ENCODE measurements at regions not wholly inside any gene's neighbourhood (a gene's known extent, or its start where the extent isn't known, plus 50 kb on each side); places are given as distances from the start of the nearest gene placed in this dataset.
A peak's percentile ranks its signal among the peaks of the same experiment; 100 is the strongest.

GRCh38 chr5:42876375-42876844 is 64.7 kb upstream of the SELENOP start (continued):
- TF ChIP-seq MTA2 (IDR thresholded peaks at IDR 0.05; ENCODE audit: low read depth) (0 out of 2 replicates have a peak, but pooled peaks have one; percentile 15), ATF1 (CRISPR knock-in tag; IDR thresholded peaks at IDR 0.05) (no peak), ATF1 (tag; IDR thresholded peaks at IDR 0.05) (peak; percentile 61), ZNF644 (tag; IDR thresholded peaks at IDR 0.05; ENCODE audit: low read depth) (peak; percentile 12; the same call in 1 of the 2 replicates), BRCA1 (IDR thresholded peaks at IDR 0.05) (no peak), BRCA1 (CRISPR knock-in tag; IDR thresholded peaks at IDR 0.05) (no peak), TBP (optimal IDR thresholded peaks at IDR 0.05; ENCODE audit: low read depth, low read length) (no peak), HNRNPH1 (optimal IDR thresholded peaks at IDR 0.05; ENCODE audit: low read depth, low read length) (no peak), PTTG1 (tag; IDR thresholded peaks at IDR 0.05; ENCODE audit: low read depth) (no peak), SMARCE1 (IDR thresholded peaks at IDR 0.05) (peak; percentile 89), EP400 (IDR thresholded peaks at IDR 0.05) (0 out of 2 replicates have a peak, but pooled peaks have one; percentile 31), DPF2 (IDR thresholded peaks at IDR 0.05) (peak; percentile 94), HMG20A (CRISPR knock-in tag; conservative IDR thresholded peaks at IDR 0.05) (no peak), MTA3 (IDR thresholded peaks at IDR 0.05; ENCODE audit: borderline replicate concordance) (0 out of 2 replicates have a peak, but pooled peaks have one; percentile 33), BRD4 (IDR thresholded peaks at IDR 0.05) (no peak), ZNF639 (CRISPR knock-in tag; conservative IDR thresholded peaks at IDR 0.05 in 1 of 2, IDR thresholded peaks at IDR 0.05 in 1 of 2) (peak in 1 of 2 experiments; percentile 63; a peak in 2 of 4 replicates), BACH1 (tag; IDR thresholded peaks at IDR 0.05) (peak; percentile 42; the same call in 1 of the 2 replicates), CHD2 (IDR thresholded peaks at IDR 0.05; ENCODE audit: low read depth, low read length) (no peak), FOXJ2 (tag; IDR thresholded peaks at IDR 0.05) (0 out of 2 replicates have a peak, but pooled peaks have one; percentile 45), ETV5 (CRISPR knock-in tag; IDR thresholded peaks at IDR 0.05; ENCODE audit: low read depth) (0 out of 2 replicates have a peak, but pooled peaks have one; percentile 30), GATAD2A (IDR thresholded peaks at IDR 0.05) (peak; percentile 51; the same call in 1 of the 2 replicates), FOXM1 (IDR thresholded peaks at IDR 0.05; ENCODE audit: low read depth) (peak; percentile 40), FOXM1 (CRISPR knock-in tag; IDR thresholded peaks at IDR 0.05; ENCODE audit: low read depth) (no peak), ZNF232 (CRISPR knock-in tag; IDR thresholded peaks at IDR 0.05) (no peak), BRD9 (IDR thresholded peaks at IDR 0.05; ENCODE audit: low read depth, partially characterized antibody) (peak; percentile 34), BHLHE40 (IDR thresholded peaks at IDR 0.05; ENCODE audit: low read length) (peak; percentile 70), ZNF696 (CRISPR knock-in tag; conservative IDR thresholded peaks at IDR 0.05) (no peak)

All from K562 (cell line).